NCI-H446 (cell line): ENCODE measurements at regions not wholly inside any gene's neighbourhood (a gene's known extent, or its start where the extent isn't known, plus 50 kb on each side); places are given as distances from the start of the nearest gene placed in this dataset.
A peak's percentile ranks its signal among the peaks of the same experiment; 100 is the strongest.

ENCODE experiments used
- DNase-seq, 2 experiments: peaks; one replicate each; lab custom pipeline; 2025; lab: John Stamatoyannopoulos, UW

GRCh38 chr9:119649205-119649604, 280.0 kb upstream of the BRINP1 start:
- no peak for DNase-seq

- DNase-seq: peak; percentile 13 to 65
These were observed 270.2 kb upstream of the BRINP1 start for GRCh38 chr9:119639287-119639955.

- DNase-seq: peak in 1 of 2 experiments; percentile 17
These were observed 264.8 kb upstream of the BRINP1 start for GRCh38 chr9:119634006-119634405.

DNA sequence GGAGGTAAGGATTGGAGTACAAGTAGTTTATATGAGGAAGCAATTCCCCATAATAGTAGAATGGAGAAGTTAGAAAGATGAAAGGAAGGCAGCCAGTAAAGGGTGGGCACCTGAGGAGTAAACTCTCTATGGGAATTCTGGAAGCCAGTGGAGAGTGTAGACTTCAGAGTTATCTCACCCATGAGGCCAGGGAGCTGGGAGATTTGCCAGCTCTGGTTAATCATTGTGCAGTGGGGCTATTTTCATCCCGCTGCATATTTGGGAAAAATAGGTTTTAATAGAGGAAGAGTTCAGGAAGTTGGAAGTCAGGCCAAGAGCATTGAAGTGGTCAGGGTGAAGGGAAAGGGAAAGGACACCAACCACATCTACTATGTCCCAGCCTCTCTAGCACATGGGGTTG, 242.3 kb upstream of the BRINP1 start:
- peak in 1 of 2 experiments; percentile 21 for DNase-seq

DNA sequence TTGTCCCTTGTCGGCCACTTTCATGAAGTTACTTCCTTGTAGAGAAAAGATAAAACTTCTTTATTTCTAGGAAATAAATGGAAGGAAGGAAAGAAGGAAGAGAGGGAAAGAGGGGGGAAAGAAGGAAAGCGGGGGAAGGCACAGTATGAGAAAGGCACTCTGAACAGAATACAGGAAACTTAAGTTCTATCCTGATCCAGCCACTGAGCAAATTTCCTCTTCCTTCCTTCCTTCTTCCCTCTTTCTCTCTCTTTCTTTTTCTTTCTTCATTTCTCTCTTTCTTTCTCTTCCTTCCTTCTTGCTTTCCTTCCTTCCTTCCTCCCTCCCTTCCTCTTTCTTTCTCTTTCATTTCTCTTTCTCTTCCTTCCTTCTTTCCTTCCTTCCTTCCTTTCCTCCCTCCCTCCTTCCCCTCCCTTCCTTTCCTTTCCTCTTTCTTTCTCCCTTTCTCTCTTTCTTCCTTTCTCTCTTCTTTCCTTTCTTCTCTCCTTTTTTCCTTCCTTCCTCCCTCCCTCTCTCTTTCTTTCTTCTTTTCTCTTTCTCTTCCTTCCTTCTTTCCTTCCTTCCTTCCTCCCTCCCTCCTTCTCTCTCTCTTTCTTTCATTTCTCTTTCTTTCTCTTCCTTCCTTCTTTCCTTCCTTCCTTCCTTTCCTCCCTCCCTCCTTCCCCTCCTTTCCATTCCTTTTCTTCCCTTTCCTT, 240.2 kb upstream of the BRINP1 start:
- no peak for DNase-seq

DNA sequence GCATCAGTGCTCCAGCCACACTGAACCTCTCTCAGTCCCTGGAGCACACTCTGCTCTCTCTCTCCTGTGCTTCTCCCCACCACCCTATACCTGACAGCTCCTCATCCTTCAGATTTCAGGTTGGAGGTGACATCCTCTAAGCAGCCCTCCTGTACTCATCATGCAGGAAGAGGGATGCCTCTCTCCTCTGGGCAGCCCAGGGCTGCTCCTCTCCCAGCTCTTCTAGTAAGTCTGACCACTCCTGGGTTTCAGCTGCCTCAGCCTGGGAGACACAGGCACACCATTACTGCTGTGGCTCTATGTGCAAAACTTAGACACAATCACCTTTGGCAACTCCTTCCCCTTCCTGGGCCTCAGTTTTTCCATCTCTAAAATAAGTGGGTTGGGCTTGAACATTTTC, 232.4 kb upstream of the BRINP1 start:
- no peak for DNase-seq

DNA sequence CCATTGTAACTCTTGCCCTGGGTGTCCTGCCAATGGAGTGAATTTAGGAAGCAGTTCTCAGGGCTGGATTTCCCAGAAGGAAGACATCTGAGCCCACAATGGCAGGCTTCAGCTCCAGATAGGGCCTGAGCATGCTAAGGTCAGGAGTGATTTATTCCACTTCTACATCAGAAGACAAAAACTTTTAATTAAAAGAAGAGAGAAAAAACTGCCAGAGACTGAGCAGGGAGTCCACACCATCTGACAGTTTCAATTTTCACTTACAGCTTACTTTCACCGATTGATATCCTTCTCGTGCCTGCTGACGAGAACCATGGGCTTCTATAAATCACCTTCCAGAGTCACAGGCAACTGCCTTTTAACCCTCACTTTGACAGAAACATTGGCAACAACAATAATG, 228.3 kb upstream of the BRINP1 start:
- DNase-seq: no peak

DNA sequence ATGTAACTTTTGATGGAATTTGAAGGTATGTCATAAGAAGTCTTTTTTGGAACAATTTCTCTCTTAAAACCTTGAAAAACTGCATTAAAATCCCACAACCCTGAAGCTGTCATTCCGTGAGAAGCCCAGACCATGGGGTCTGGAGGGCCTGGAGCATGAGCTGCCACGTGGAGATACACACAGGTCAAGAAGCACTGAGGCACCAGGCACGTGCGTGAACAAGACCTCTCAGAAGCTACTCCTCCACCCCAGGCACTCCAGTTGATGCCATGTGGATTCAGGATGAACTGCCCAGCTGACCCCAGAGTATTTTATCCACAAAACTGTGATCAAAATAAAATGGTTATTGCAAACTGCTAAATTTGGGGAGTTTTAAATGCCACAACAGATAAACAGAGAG, 227.5 kb upstream of the BRINP1 start:
- DNase-seq: no peak

DNA sequence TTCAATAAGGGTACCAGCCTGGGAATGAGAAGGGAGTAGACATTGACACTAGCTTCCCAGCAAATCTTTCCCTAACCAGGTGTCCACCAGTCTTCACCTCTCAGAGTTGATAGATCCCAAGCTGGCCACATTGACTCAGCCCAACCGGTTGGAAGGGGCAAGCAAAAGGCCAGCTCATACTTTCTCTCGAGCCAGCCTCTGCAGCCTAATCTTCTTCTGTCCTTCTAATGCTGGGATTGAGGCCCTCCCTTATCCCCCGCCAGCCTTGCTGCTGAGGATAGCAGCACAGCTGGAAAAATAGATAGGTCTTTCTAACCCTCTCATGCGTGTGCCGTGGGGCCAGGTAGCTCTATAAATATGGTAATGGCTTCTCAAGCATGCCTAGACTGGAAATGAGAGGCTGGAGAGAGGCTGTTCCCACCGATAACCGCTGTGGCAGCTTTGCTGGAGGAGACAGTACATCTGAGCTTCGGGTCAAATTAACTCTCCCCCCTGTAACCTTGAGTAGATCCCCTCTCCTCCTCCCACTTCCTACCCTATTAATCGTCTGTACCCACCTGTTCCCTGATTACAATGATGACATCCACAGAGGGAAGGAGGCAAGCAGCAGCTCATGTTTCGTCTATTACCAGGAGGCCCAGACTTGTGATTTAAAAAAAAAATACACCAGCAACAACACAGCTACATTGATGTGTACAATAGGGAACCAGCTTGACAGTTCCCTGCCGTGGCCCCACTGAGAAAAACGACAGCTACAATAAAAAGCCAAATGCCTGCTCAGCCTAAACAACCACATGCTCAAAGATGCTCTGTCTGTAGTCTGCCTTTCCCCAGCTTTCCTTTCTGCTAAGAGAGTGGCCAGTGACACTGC, 219.9 kb upstream of the BRINP1 start:
- no peak for DNase-seq

DNA sequence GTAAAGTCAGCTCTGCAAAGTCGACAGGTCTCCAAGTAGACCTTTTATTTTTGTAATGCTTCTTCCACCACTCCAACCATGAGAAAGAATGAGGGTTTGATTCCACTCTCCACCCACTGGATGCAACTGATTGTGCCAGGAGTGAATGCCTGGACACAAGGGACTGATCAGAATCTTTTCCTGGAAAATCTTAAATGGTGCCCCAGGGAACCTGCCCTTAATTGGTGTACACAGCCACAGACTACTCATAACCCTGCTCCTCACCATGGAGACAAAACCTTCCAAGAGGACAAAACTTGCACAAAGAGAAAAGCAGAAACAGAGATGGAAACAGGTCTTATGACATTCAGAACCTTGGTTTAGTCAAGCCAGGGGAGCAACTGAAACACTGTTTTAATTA, 208.6 kb upstream of the BRINP1 start:
- DNase-seq: no peak

DNA sequence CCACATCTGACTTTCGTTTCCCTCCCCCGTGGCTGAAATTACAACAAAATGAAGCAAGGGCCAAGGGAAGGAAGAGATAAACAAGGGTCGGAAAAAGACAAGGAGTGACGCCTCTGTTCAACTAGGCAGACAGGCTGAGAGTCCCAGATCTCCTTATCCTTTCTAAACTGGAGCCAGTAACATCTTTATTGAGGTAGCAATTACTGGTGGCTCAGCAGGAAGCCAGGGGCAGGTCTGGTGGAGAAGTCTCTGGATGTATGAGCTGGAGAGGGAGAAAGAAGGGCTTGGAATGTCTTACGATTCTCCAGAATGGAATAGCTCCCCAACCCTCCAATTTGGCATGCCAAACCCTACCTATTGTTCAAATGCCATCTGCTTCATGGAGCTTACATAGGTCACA, 190.8 kb upstream of the BRINP1 start:
- peak in 1 of 2 experiments; percentile 53 for DNase-seq

GRCh38 chr9:119559056-119559455, 189.8 kb upstream of the BRINP1 start:
- peak in 1 of 2 experiments; percentile 8 for DNase-seq

DNA sequence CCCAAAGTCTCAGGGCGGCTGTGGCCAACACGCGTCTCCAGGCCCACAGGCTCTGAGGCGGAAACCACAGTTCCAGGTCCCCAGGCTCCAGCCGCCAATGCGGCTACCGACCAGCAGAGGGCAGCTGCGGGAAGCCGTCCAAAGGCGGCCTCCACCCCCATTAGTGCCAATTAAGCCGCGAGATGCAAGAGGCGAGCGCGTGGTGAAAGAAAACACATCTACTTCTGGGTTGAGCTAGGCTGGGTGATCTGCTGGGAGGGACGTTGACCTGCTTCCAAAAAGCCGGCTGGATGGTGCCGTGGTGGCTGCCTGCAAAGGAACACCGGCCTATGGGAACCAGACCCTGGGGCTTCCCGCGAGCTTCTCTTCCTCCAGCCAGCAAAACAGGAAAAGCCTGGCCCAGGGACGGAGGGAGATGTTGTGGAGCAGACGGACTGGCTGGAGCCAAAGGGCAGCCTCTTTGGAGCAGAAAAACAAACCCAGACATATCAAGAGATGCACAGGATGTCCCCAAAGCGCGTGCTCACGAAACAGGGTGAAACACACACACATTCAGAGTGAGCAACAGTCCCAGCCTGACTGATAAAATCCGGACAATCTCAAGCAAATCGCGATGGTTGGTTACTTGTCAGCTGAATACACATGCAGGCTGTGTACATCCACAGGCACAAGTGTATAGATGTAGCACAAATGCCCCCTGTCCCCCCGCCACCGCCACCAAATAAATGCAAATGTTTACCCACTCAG, 187.1 kb upstream of the BRINP1 start:
- DNase-seq: peak; percentile 74 to 91

DNA sequence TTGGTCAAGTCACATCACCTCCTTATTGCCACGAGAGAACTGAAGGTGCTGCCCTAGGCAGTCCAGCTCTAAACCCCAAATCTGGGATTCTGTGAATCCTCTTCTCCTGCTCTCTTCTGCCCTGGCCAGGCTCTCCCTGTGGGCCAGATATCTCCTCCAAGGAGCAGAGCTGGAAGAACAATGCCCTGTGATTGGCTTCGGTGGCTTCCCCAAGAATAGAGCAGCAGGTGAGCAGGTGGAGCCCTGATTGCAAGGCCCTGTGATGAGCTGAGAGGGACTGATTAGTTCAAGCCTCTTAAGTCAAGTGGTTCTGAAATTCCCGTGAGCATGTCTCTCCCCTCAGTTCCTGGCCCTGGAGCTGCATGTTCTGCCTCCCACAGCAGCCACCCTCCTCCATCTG, 175.3 kb upstream of the BRINP1 start:
- DNase-seq: no peak

DNA sequence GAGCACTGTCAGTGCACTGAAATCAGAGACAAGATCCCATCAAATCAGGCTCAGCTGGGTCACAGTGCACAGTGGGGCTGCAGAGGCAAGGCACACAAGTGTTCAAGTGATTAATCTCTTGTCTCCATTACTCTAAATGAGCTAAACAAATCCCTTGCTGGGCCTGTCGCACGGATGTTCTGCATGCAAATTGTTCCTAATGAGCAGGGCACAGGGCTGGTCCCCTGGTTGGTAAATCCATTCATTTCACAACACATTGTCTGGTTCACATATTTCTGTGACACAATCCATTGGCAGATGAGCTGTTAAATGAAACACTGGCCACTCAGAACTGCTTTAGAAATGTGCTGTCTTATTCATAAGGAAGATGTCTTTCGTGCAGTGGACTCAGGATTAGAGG, 167.9 kb upstream of the BRINP1 start:
- no peak for DNase-seq

DNA sequence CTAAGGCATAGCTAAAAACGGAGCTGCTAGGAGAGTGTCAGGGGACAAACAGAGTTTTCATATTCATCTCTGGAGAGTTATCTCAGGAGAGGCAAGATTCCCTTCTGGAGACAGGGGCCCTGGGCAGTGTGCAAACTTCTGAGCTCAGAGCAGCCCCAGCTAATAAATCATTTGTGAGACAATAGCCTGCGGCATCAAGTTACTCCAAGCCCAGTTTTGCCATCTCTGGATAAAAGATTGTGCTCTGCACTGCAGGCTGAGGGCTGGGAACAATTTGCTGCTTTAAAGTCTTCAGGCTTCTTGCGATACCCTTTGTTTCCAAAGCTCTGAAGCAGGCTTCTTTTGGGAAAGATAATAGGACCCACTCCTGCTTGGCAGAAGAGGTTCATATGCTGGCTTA, 164.3 kb upstream of the BRINP1 start:
- no peak for DNase-seq

GRCh38 chr9:119526698-119527097, 157.5 kb upstream of the BRINP1 start:
- no peak for DNase-seq

DNA sequence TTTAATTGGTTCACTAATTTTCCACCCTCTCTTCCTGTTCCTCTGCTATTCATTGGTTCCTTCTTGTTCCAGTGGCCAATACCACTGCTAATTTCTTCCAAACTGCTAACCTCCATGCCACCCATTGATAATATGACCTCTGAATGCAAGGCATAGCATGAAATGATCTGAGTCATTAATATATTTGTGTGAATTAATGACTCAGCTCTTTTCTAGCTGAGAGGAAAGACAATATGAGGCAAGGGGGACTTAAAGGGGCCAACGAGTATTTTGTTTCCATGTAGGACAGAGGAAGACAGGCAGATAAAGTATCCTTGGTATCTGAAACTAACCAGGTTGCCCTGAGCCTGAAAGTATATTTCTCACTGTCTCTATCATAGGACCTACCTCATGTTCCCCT, 154.3 kb upstream of the BRINP1 start:
- no peak for DNase-seq

GRCh38 chr9:119522381-119522780, 153.1 kb upstream of the BRINP1 start:
- DNase-seq: no peak

- DNase-seq: no peak
These were observed 140.2 kb upstream of the BRINP1 start for GRCh38 chr9:119509291-119509905.

DNA sequence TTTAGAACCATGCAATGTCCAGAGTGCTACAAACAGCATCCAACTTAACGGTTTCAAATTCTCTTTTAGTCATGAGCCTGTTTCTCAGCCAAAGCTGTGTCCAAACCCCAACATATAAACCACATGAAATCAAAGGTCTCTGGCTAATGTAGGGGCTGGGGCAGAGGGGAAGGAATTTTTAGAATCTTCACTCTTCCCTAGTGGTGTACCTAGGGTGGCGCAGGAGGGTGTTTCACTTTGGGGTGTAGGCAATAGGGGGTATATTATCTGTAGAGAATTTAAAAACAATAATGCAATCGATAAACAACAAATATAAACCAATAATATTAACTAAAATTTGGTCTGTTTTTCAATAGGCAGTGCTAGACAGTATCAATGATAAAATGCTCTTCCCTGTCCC, 132.1 kb upstream of the BRINP1 start:
- DNase-seq: no peak
